LoVo (cell line): ENCODE measurements at regions not wholly inside any gene's neighbourhood (a gene's known extent, or its start where the extent isn't known, plus 50 kb on each side); places are given as distances from the start of the nearest gene placed in this dataset.
"Not testable (repeated sequence)": the region's sequence is repeated elsewhere in the genome, so short reads cannot be mapped to it uniquely, and the experiment has no call there.

ENCODE experiments used
- DNase-seq: peaks from one replicate; pipeline ENCODE4 v3.0.0-alpha.2; 2016; ENCODE audit warnings: low spot score

DNA sequence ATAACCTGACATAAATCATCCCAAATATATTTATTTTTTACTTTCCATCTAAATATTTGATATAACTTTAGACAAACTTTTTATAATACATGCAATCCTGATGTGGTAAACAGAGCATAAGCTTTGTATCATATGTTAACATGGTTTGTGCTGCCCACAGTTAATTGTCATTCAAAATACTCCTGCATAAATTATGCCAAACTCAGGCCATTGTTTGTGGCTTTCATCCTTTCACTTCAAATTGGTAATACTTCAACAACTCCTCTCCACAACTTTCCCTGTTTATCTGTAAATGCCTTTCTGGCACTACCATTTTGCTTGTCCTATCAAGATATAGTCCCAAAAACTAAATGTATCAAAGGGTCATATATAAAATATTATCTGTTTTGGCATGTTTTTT lies 586.7 kb downstream of the HINT1 start:
- no peak for DNase-seq

- no peak for DNase-seq
Observed at GRCh38 chr5:130571076-130571475, 594.0 kb downstream of the HINT1 start.

GRCh38 chr5:130568791-130569190 lies 596.3 kb downstream of the HINT1 start:
- no peak for DNase-seq

DNA sequence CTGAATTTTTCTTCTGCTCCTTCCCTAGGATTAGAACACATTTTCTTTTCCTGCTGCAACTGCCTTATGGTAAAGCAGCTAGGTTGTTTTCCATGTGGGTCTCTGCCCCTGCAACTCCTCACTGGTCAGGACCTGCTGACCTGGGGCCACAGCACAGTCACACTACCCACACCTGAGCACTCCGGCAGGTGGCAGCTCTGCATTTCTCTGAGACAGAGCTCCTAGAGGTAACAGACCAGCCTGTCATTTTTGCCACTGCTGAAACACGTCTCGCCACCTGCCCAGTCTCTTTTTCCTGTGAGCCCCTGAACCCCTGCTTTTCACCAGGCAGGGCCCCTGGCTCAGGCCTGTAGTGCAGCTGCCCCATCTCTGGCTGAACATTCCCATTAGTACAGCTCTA lies 609.6 kb downstream of the HINT1 start:
- no peak for DNase-seq

- DNase-seq = no peak
Observed at GRCh38 chr5:130550562-130550928, 614.5 kb downstream of the HINT1 start.

- DNase-seq = peak; percentile 60
Observed at GRCh38 chr5:130549884-130550561, 615.0 kb downstream of the HINT1 start.

GRCh38 chr5:130546211-130546610 lies 618.8 kb downstream of the HINT1 start:
- no peak for DNase-seq

- DNase-seq = peak; percentile 18
Observed at GRCh38 chr5:130545291-130545690, 619.8 kb downstream of the HINT1 start.

GRCh38 chr5:130541617-130542221 lies 623.3 kb downstream of the HINT1 start:
- peak; percentile 23 for DNase-seq

GRCh38 chr5:130536691-130537090 lies 628.4 kb downstream of the HINT1 start:
- DNase-seq = no peak

DNA sequence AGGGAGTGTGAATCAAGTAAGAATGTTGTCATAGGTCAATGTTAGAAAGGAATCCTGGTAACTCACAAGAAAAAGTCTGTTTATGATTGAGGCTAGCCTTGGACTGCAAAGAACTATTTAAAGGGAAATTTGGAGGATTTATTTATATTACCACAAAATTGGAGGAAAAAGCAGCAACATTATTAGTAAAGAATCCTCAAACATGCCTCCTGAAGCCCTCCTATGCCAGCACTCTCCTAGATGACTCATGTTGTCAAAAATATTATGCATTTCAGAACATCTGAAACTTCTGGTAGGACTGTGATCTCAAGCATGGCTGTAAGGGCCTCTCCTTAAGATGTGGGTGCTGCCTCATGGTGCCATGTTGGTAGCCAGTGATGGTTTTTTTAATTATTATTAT lies 628.5 kb downstream of the CHSY3 start:
- no peak for DNase-seq

DNA sequence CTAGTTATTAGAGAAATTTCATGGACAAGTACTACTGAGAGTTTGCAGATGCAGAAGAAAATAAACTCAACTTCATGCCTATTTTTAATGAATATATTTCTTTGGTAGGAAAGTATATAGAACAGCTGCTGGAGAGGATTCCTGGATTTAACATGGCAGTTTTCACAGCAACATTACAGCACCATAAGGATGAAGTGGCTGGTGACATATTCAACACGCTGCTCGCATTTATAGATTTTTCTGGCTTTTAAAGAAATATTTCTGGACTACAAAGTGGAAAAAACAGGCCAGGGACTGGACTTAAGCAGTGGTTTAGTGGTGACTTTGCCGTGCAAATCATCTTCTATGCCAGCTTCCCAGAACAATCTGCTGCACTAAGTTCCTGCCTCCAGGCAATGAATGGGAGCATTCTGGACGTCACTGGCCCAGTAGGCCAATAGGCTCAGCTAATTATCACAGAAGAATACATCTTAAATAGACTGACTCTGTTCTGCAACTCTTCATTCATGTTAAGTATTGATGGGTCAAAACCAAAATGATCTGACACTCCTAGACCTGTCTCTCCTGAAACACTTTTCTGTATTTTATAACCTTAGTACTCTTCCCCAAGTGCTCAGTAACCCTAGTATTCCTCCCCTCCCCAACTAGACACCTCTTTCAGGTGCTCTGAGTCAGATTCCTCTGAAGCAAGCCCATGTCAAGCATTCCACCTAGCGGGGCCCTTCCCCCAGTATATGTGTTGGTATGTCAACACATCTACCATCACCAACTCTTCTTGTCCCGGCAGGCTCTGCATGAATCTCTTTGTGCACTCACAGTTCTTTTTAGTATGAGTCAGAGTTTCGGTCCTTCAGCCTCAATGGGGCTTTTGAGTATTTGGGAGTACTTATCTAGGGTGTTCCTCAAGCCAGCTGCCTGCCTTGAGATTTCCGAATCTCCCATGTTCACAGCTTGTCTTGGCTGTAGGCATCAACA lies 625.5 kb downstream of the CHSY3 start:
- DNase-seq = no peak

- DNase-seq = no peak
Observed at GRCh38 chr5:130529111-130529510, 624.8 kb downstream of the CHSY3 start.

- no peak for DNase-seq
Observed at GRCh38 chr5:130528474-130528873, 624.2 kb downstream of the CHSY3 start.

DNA sequence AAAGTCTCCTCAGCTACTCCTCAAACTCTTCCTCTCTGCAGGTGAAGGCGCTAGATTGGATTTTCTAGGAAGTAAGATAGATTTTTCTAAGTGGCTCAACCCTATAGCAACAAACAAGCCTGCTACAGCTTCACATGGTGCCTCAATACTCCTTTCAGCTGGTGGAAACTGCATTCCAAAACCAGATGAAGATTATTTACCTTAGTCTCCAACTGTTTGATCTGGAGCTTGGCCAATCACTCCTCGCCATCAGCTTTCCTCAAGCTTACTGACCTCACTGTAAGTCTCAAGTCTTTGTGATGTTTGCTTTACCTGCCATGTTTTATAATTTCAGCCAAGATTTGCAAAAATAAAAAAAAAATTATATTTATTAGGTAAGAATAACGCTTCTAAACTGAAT lies 622.4 kb downstream of the CHSY3 start:
- no peak for DNase-seq

- DNase-seq = no peak
Observed at GRCh38 chr5:130520211-130520610, 615.9 kb downstream of the CHSY3 start.

DNA sequence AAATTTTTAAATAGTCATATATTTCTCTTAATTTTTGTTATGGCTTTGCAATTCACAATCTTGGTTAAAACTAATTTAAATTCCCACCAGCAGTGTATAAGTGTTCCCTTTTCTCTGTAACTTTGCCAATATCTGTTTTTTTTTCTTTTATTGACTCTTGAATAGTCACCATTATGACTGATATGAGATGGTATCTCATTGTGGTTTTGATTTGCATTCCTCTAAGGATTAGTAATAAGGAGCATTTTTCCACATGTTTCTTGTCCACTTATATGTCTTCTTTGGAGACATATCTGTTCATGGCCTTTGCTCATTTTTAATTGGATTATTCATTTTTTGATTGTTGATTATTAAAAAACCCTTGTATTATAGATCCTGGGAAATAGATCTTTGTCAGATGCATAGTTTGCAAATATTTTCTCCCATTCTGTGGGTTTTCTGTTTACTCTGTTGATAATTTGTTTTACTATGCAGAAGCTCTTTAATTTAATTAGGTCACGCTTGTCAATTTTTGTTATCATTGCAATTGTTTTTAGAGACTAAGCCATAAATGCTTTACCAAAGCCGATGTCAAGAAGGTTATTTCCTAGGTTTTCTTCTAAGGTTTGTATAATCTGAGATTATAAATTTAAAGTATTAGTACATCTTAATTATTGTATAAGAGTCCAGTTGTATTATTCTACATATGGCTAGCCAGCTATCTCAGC lies 610.9 kb downstream of the CHSY3 start:
- DNase-seq = peak; percentile 76

GRCh38 chr5:130502702-130503101 lies 598.4 kb downstream of the CHSY3 start:
- no peak for DNase-seq

DNA sequence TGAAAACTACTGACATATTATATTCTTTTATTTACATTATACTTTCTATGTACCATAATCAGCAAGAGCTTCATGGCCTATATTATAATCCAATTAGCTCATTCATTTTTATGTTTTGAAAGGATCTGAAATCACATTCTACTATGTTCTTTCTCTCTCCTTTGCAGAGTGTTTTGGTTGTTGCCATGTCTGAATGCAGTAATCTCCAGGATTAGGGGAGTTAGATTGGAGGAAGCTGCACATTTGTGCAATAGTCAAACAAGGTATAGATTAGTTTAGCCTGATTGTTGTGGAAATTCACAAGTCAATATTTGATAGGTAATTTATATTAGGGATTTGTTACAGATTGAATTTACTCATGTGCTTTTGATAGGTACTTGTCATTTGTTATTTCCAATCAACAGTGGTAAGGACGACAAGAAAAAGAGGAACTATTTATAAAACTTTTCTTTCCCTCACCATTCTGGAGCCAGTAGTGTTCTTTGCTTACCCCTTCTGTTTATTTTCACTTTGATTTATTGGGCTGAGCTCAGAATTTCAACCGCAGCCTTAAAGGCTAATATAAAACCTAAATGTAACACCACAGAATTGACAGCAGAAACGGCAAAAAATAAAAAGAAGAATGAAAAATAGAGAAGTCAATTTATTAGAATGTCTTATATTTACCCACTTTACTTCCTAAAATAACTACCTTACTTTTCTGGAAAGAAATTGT lies 597.0 kb downstream of the CHSY3 start:
- no peak for DNase-seq

DNA sequence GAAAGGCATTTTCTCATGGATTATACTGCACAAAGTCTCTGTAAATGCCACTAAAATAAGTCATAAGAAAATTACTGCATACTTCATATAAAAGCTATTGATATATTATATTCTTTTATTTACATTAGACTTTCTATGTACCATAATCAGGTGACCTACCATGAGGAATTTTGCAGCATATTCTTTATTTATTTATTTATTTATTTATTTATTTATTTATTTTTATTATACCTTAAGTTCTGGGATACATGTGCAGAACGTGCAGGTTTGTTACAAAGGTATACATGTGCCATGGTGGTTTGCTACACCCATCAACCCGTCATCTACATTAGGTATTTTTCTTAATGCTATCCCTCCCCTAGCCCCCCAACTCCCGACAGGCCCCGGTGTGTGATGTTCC lies 596.2 kb downstream of the CHSY3 start:
- not testable (repeated sequence) for DNase-seq

DNA sequence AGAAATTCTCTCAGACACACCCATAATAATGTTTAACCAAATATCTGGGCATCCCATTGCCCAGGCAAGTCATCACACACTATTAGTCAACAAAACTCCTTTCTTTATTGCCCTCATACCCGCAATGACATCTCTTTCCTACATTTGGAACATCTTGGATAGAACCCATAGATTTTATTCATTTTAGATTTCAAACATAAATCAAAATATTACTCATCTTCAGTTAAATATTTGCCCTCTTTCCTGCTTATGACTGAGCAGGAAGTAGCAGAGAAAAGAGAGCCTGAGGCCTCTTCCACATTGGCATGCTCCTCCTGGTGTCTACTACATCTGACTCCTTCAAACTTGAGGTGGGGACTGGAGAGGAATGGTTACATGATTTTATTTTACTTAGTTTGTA lies 592.0 kb downstream of the CHSY3 start:
- peak; percentile 29 for DNase-seq

GRCh38 chr5:130488252-130488651 lies 584.0 kb downstream of the CHSY3 start:
- no peak for DNase-seq
